GM12872 (cell line): ENCODE measurements at regions not wholly inside any gene's neighbourhood (a gene's known extent, or its start where the extent isn't known, plus 50 kb on each side); places are given as distances from the start of the nearest gene placed in this dataset.

Source experiments
- TF ChIP-seq, protein P1 (sequence below): IDR thresholded peaks from 3 replicates; pipeline ENCODE4 v1.5.1; 2011; ENCODE audit warnings: low read depth, mild to moderate bottlenecking, low read length, moderate library complexity; ENCODE audit not compliant: insufficient read depth

DNA sequence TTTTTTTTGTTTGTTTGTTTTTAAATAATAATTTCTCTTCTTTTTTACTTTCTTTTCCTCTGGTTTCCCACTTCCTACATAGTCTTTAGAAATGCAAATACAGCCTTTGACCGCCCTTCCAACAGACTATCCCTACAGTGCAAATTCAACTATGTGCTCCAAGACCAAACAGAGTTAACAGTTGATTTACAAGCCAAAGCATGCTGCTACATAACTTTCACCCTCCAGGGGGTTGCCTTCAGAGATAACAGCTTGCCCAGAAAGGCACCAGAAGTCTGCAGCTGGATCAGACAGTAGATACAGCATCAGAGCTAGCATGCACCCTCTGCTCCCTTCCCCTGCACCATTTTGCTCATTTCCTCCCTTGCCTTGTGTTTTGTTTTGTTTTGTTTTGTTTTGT, 539.0 kb downstream of the ZWINT start:
- TF ChIP-seq, protein P1, sequence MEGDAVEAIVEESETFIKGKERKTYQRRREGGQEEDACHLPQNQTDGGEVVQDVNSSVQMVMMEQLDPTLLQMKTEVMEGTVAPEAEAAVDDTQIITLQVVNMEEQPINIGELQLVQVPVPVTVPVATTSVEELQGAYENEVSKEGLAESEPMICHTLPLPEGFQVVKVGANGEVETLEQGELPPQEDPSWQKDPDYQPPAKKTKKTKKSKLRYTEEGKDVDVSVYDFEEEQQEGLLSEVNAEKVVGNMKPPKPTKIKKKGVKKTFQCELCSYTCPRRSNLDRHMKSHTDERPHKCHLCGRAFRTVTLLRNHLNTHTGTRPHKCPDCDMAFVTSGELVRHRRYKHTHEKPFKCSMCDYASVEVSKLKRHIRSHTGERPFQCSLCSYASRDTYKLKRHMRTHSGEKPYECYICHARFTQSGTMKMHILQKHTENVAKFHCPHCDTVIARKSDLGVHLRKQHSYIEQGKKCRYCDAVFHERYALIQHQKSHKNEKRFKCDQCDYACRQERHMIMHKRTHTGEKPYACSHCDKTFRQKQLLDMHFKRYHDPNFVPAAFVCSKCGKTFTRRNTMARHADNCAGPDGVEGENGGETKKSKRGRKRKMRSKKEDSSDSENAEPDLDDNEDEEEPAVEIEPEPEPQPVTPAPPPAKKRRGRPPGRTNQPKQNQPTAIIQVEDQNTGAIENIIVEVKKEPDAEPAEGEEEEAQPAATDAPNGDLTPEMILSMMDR: no peak

DNA sequence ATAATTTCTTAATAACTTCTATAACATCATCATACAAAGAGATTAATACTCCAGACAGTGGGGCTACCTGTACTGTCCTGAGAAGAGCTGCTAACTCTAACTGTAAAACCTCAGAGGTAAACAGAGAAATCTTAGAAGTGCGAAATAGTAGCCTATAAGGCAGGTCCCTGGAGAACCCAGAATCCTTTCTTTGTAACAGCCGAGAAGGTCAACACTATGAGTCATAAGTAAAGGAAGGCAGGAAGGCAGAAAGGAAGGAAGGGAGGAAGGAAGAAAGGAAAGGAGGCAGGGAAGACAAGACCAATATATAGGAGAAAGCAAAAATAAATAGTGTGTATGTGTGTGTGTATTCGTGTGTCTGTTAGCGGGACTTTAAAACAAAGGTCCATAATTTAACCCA, 540.6 kb downstream of the ZWINT start:
- TF ChIP-seq, protein P1: no peak

DNA sequence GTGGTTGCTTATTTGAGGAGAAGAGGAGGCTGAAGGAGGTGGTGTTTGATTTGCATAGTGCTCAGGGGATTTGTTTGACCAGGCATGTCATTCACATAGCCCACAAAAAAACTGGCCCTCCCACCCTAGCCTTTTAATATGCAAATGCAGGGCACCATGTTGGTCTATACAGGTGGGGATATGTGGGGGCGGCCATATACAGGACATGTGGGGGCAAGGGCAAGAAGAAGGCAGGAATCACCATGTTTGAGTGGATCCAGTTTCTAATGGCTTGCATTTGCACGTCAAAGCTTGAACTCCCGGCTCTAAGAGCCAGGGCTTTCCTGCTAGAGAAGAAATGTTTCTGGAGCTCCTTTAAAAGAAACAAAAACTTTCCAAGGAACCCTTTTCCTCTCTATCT, 541.0 kb downstream of the ZWINT start:
- TF ChIP-seq, protein P1: no peak

DNA sequence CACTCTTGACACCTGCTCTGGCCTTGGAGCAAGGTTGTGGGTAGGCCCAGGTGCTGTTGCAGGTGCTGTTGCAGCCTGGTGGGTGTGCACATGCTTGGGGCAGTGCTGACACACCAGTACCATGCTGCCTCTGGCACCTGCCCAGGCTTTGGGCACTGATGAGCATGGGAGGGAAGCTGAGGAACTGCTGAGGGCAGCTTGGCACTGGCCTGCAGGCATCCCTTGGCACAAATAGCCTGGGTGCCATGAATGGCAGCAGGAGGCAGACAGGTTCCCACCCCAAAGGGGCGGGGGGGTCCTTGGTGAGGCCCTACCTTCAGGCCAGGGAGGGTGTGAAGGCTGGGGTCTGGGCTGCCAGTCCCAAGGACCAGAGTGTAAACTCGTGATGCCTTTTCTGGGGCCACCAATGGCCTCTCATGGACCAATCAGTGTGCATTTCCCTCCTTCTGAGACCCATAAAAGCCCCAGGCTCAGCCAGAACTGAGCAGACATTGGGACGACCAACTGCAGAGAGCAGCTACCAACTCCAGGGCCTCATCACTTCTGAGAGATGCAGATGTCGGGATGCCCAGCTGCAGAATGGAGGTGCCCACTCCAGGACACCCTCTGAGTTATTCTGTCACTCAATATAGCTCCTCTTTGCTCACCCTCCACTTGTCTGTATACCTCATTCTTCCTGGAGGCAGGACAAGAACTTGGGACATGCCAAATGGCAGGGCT, 547.4 kb downstream of the ZWINT start:
- TF ChIP-seq, protein P1: no peak

DNA sequence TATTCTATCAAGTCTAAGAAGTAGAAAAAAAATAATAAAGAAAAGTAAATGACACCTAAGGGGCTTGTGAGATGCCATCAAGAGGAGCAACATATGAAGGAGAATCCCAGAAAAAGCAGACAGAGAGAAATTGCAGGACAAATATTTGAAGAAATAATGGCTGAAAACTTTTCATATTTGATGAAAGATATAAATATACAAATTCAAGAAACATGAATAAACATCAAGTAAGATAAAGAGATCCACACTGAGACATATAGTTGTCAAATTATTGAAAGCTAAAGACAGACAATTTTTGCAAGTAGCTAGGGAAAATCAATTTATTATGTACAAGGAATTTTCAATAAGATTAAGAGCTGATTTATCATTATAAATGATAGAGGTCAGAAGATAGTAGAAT, 558.0 kb downstream of the ZWINT start:
- TF ChIP-seq, protein P1: no peak

DNA sequence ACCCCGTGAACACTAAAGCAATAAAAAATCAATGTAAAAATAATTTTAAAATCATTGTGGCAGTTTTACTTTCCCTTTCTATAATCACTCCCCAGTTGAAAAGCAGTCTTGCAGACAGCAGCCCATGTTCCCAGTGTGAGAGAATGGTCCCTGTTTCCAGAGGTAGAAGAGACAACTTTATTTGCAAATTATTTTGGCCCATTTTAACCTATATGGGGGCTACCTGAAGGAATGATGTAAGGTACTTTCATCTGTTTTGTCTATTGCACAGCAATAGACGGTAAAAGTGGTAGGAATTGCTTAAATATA, 559.8 kb downstream of the ZWINT start:
- TF ChIP-seq, protein P1: no peak

DNA sequence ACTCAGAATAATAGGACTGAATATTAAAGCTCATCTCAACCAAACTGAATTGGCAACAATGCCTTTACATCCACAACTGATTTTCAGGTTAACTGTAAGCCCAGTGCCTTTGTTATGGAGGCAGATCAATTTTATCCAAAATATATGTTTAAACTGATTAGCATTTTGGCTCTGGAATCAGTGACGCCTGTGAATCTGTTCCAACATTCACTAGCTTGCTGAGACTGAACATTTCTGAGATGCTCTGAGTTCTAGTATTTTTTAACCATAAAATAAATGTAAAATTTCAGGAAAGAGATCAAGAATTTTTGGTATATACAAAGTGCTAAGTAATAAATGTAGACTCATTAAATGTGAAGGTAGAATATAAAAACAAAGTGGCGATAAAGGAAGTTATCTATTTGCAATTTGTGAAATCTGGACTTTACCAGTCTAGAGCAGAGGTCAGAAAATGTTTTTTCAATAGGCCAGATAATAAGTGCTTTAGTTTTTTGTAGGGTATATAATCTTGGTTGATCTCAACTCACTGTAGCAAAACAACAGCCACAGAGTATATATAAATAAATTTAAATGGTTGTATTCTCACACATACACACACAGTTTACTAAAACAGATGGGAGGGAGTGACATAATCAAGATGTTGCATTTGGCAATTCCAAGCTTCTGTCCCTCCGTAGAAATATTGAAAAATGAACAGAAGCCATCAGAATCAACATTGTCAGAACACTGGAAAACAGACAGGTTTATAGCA, 560.3 kb downstream of the ZWINT start:
- TF ChIP-seq, protein P1: no peak
